ENCODE measurements at regions not wholly inside any gene's neighbourhood (a gene's known extent, or its start where the extent isn't known, plus 50 kb on each side); places are given as distances from the start of the nearest gene placed in this dataset.

GRCh38 chr5:145471026-145471425 is 364.1 kb downstream of the PRELID2 start:
- no peak for TF ChIP-seq CTCF (IDR thresholded peaks at IDR 0.05; ENCODE audit: unreplicated experiment)
- Mint-ChIP-seq H3K36me3 (ENCODE audit: insufficient read depth, unreplicated experiment) (no peaks in the 10 kb centered on the region), H3K9me3 (ENCODE audit: low read depth, unreplicated experiment) (no peaks in the 10 kb centered on the region), H3K27ac (ENCODE audit: unreplicated experiment) (peak overlapping the region; percentile 22), H3K4me3 (ENCODE audit: low read depth, unreplicated experiment) (no peak overlapping the region), H3K4me1 (ENCODE audit: low read depth, unreplicated experiment) (peaks cover 42% of the 10 kb centered on the region), H3K27me3 (ENCODE audit: unreplicated experiment) (no peaks in the 10 kb centered on the region)
- no peak for DNase-seq
- BruUV-seq (replicated peaks) = no TSS peak
- intact Hi-C loops (cut with micrococcal nuclease; ENCODE audit: unreplicated experiment) = no loop called here
- CTCF ChIA-PET = interaction anchor here (1.4 kb wide), 1 partner anchor 354 kb away, joined by 3 read pairs; no protein-coding TSS in a partner anchor

GRCh38 chr5:145470396-145470979 is 364.7 kb downstream of the PRELID2 start:
- no TSS peak for BruUV-seq (replicated peaks)
- CTCF ChIA-PET = no interaction called here

GRCh38 chr5:145467446-145467845 is 367.7 kb downstream of the PRELID2 start:
- Mint-ChIP-seq H3K36me3 (ENCODE audit: insufficient read depth, unreplicated experiment) (no peaks in the 10 kb centered on the region), H3K9me3 (ENCODE audit: low read depth, unreplicated experiment) (no peaks in the 10 kb centered on the region), H3K4me3 (ENCODE audit: low read depth, unreplicated experiment) (no peak overlapping the region), H3K4me1 (ENCODE audit: low read depth, unreplicated experiment) (peaks cover 65% of the 10 kb centered on the region), H3K27me3 (ENCODE audit: unreplicated experiment) (no peaks in the 10 kb centered on the region), H3K27ac (ENCODE audit: unreplicated experiment) (peak overlapping the region; percentile 63)
- CTCF ChIA-PET = no interaction called here
- intact Hi-C loops (cut with micrococcal nuclease; ENCODE audit: unreplicated experiment) = loop anchor here (10.0 kb wide), 1 partner anchor 1263 kb away; no protein-coding TSS in a partner anchor
- TF ChIP-seq CTCF (IDR thresholded peaks at IDR 0.05; ENCODE audit: unreplicated experiment) = no peak
- DNase-seq = no peak
- no TSS peak for BruUV-seq (replicated peaks)

More at GRCh38 chr5:145470396-145470979, 364.7 kb downstream of the PRELID2 start:
- Mint-ChIP-seq H3K4me1 (ENCODE audit: low read depth, unreplicated experiment) (peaks cover 48% of the 10 kb centered on the region), H3K27me3 (ENCODE audit: unreplicated experiment) (no peaks in the 10 kb centered on the region), H3K9me3 (ENCODE audit: low read depth, unreplicated experiment) (no peaks in the 10 kb centered on the region), H3K27ac (ENCODE audit: unreplicated experiment) (peak overlapping the region; percentile 22), H3K4me3 (ENCODE audit: low read depth, unreplicated experiment) (no peak overlapping the region), H3K36me3 (ENCODE audit: insufficient read depth, unreplicated experiment) (no peaks in the 10 kb centered on the region)
- no peak for DNase-seq
- no peak for TF ChIP-seq CTCF (IDR thresholded peaks at IDR 0.05; ENCODE audit: unreplicated experiment)
- intact Hi-C loops (cut with micrococcal nuclease; ENCODE audit: unreplicated experiment) = no loop called here

- no peaks in the 10 kb centered on the region for H3K27me3 Mint-ChIP-seq (ENCODE audit: unreplicated experiment)
- H3K27ac Mint-ChIP-seq (ENCODE audit: unreplicated experiment) = peak overlapping the region; percentile 63
- no peaks in the 10 kb centered on the region for H3K9me3 Mint-ChIP-seq (ENCODE audit: low read depth, unreplicated experiment)
- BruUV-seq (replicated peaks) = no TSS peak
- no peaks in the 10 kb centered on the region for H3K36me3 Mint-ChIP-seq (ENCODE audit: insufficient read depth, unreplicated experiment)
- intact Hi-C loops (cut with micrococcal nuclease; ENCODE audit: unreplicated experiment) = loop anchor here (10.0 kb wide), 1 partner anchor 1262 kb away; no protein-coding TSS in a partner anchor
- DNase-seq = no peak
- no peak for TF ChIP-seq CTCF (IDR thresholded peaks at IDR 0.05; ENCODE audit: unreplicated experiment)
- peaks cover 56% of the 10 kb centered on the region for H3K4me1 Mint-ChIP-seq (ENCODE audit: low read depth, unreplicated experiment)
- CTCF ChIA-PET = no interaction called here
- H3K4me3 Mint-ChIP-seq (ENCODE audit: low read depth, unreplicated experiment) = no peak overlapping the region
These were observed 368.6 kb downstream of the PRELID2 start for GRCh38 chr5:145466533-145466932.
